ENCODE measurements at regions not wholly inside any gene's neighbourhood (a gene's known extent, or its start where the extent isn't known, plus 50 kb on each side); places are given as distances from the start of the nearest gene placed in this dataset.

DNA sequence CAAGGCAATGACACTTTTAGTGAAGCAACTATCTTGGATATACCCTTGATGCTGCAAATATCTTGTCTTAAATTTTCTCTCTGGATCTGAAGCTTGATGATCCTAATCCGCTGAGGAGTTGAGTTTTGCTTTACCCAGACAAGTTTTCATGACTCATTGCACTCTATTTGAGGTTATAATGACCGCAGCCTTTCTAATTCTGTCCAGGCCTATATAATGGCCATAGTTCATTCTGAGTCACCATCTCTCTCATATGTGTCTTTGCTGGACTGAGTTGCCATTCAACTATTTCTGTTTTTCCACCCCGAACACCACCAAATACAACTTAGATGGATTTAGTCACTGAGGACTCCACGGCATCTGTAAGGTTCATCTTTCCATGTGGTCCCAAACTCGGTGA lies 802.1 kb upstream of the FAM98A start:
- no peak for DNase-seq (ENCODE audit: low spot score)

GRCh38 chr2:34388446-34388845 lies 789.3 kb upstream of the FAM98A start:
- DNase-seq (ENCODE audit: low spot score), result no peak

GRCh38 chr2:34387536-34387935 lies 788.4 kb upstream of the FAM98A start:
- DNase-seq (ENCODE audit: low spot score), result no peak

- DNase-seq (ENCODE audit: low spot score), result no peak
These were observed 780.5 kb upstream of the FAM98A start for GRCh38 chr2:34379586-34379985.

GRCh38 chr2:34373586-34374233 lies 774.6 kb upstream of the FAM98A start:
- DNase-seq (ENCODE audit: low spot score), result no peak

GRCh38 chr2:34372967-34373366 lies 773.9 kb upstream of the FAM98A start:
- DNase-seq (ENCODE audit: low spot score), result no peak

GRCh38 chr2:34371711-34372110 lies 772.6 kb upstream of the FAM98A start:
- DNase-seq (ENCODE audit: low spot score), result no peak

DNA sequence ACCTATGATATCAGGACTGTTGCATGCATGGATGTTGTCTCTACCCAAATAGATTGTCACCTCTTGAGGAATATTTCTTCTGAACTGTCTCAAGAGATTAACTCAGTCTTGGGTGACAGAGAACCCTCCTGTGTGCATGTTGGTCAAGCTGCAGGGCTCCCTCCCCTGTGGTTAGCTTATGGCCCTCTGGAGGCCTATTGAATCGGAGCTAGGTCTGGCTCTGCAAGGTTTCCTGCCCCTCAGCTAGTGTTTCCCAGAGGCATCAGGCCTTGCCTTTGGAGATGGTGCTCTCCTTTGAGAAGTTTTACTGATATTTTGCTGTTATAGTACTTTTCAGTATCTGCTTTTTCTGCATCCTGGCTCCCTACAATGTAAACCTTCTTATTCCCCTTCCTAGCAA lies 769.2 kb upstream of the FAM98A start:
- no peak for DNase-seq (ENCODE audit: low spot score)

DNA sequence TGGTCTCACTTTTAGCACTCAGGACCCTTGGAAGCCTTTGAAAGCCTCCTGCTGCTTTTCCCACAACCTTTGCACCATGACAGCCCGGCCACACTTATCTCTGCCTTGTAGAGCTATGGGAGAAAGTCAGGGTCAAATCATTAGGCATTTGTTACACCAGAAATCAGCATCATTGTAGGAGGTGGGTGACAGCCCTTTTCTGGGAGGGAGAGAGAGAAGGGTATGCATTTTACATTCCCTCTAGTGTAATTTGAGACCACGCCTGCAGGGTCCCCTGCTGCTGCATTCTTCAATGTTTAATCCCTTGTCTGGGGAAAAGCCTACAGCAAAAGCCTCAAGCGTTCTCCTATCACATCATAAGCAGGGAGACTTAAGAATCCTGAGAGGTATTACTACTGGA lies 766.8 kb upstream of the FAM98A start:
- no peak for DNase-seq (ENCODE audit: low spot score)

- DNase-seq (ENCODE audit: low spot score), result no peak
These were observed 766.4 kb upstream of the FAM98A start for GRCh38 chr2:34365512-34365911.

GRCh38 chr2:34353509-34354113 lies 754.5 kb upstream of the FAM98A start:
- DNase-seq (ENCODE audit: low spot score), result no peak

GRCh38 chr2:34349527-34349926 lies 750.4 kb upstream of the FAM98A start:
- DNase-seq (ENCODE audit: low spot score), result no peak

DNA sequence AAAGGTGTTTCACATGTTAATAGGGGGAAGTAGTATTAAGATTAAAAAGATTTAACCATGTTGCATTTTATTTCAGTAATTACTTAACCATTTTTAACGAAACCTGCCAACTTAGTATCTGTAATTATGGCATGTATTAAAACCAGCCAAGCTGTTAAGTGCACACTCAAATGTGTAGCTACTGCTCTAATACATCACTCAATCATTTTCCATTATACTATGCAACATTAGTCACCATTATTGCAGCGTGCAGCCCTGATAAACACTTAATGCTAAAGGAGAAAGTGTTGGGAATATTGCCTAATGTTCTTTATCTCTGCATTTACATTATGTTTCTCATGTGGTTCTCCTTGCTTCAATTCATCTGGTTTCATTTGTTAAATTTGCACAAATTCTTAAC lies 745.9 kb upstream of the FAM98A start:
- no peak for DNase-seq (ENCODE audit: low spot score)

- no peak for DNase-seq (ENCODE audit: low spot score)
These were observed 741.2 kb upstream of the FAM98A start for GRCh38 chr2:34340307-34340706.

GRCh38 chr2:34337735-34338134 lies 738.6 kb upstream of the FAM98A start:
- DNase-seq (ENCODE audit: low spot score), result no peak

- DNase-seq (ENCODE audit: low spot score), result no peak
These were observed 733.7 kb upstream of the FAM98A start for GRCh38 chr2:34332813-34333212.

GRCh38 chr2:34320056-34320455 lies 721.0 kb upstream of the FAM98A start:
- no peak for DNase-seq (ENCODE audit: low spot score)

- no peak for DNase-seq (ENCODE audit: low spot score)
These were observed 718.7 kb upstream of the FAM98A start for GRCh38 chr2:34317797-34318196.

DNA sequence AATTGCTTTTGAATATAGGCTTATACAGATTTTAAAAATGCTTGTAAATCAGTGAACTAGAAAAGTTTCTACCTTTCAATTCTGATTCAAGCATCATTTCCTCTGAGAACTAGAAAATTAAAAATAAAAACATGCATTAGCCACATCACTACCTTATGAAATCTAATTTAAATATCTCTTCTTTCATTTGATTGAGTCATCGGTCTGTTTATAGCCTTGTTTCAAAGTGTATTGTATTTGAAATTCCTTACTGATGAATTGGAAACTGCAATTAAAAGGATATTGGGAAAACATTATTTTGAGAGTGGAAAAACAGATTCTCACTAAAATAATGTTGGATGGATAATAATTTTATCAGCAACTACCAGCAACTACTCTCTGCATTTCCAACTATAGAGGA lies 717.7 kb upstream of the FAM98A start:
- no peak for DNase-seq (ENCODE audit: low spot score)

- no peak for DNase-seq (ENCODE audit: low spot score)
These were observed 712.7 kb upstream of the FAM98A start for GRCh38 chr2:34311816-34312215.

DNA sequence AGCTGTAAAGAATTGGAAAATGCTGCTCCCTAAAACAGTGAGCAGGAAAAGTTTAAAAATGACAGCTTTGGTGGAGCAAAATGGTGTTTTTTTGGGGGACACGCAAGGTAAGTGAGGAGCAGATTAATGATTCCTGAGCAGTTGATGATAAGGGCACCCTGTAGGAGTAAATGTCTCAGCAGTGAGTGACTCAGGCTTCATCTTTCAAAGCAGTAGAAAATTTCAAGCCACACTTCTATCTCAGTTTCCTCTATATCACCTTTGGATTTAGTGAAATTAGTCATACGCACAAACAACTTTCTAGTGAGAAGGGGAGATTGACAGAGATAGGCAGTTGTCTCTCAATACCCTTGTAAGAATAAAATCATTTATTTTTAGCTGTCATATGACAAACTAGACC lies 709.0 kb upstream of the FAM98A start:
- DNase-seq (ENCODE audit: low spot score), result no peak

DNA sequence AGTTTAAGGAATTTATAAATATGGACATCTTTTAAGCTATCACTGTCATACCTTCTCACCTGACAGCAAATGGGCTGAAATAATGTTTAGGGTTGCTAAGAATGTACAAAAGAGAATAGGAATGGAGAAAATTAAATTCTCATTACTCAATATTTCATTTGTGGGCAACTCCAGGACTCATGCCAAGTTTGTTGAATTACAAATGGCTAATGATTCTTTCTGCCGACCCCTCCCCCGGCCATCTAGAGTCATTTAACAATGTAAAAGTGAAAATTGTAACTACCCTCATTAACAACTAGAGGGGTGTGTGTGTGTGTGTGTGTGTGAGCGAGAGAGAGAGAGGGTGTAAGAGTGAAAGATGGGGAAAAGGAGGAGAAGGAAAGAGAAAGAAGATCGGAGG lies 708.5 kb upstream of the FAM98A start:
- DNase-seq (ENCODE audit: low spot score), result no peak

- no peak for DNase-seq (ENCODE audit: low spot score)
These were observed 707.6 kb upstream of the FAM98A start for GRCh38 chr2:34306745-34307144.

GRCh38 chr2:34305587-34305986 lies 706.5 kb upstream of the FAM98A start:
- no peak for DNase-seq (ENCODE audit: low spot score)

Measured in AG20443 (cell line).